K562 (cell line): ENCODE measurements at regions not wholly inside any gene's neighbourhood (a gene's known extent, or its start where the extent isn't known, plus 50 kb on each side); places are given as distances from the start of the nearest gene placed in this dataset.

ENCODE experiments used
- ATAC-seq: fragments of 200-7000 bp; cut with Tn5 transposase; 3 replicates; pipeline ENCODE4 v1.9.1; 2020; ENCODE audit warnings: moderate library complexity
- BruUV-seq: library from RNA; stranded (reverse); fragments of 400-500 nt; replicated peaks from 2 replicates; lab custom pipeline; 2021; lab: Mats Ljungman, UMichigan
- CTCF ChIA-PET: fragments of 300-600 bp; formaldehyde crosslinking; extraction: SDS; loops from one replicate; lab custom pipeline; 2021; ENCODE audit warnings: low intra/inter-chr PET ratio; lab: Yijun Ruan, JAX
- POLR2A ChIA-PET: fragments of 300-600, 350-650 bp; sonication (Branson Sonifier 250); formaldehyde crosslinking; extraction: SDS; loops from one replicate; lab custom pipeline; 2021; ENCODE audit warnings: antibody characterized with exemption, inconsistent platforms; lab: Yijun Ruan, JAX
- DNase-seq, 4 experiments: peaks; one replicate each; pipeline versions ENCODE4 v3.0.0 to v3.0.0-alpha.2; 2011 to 2018; ENCODE audit warnings: low spot score in 3 of 4, mixed read lengths in 3 of 4; ENCODE audit errors: extremely low read depth in 1 of 4
- FAIRE-seq: peaks from 2 replicates; lab custom pipeline; 2011; peaks lifted over from hg19 to GRCh38; lab: Jason Lieb, UNC
- H2AFZ ChIP-seq: 2 replicates; pipeline ENCODE4 v1.6.0; 2011; ENCODE audit warnings: low read depth, low read length, control low read depth, inconsistent platforms
- H3K27ac ChIP-seq: fragments of 200-600 bp; 3 replicates; pipeline ENCODE4 v1.8.0; 2011; ENCODE audit warnings: low read depth, mild to moderate bottlenecking, control low read depth, inconsistent platforms, low read length, moderate library complexity, mixed read lengths; ENCODE audit errors: extremely low read depth
- H3K27me3 ChIP-seq, 2 experiments: fragments of 300-600 bp in 1 of 2; 2 replicates in 1 of 2; 3 replicates in 1 of 2; pipeline versions ENCODE4 v1.6.0 to v1.8.0; 2011; ENCODE audit warnings: inconsistent platforms in 2 of 2, low read length in 2 of 2, mild to moderate bottlenecking in 1 of 2, mixed read lengths in 1 of 2, moderate library complexity in 1 of 2; ENCODE audit not compliant: control insufficient read depth in 2 of 2, insufficient read depth in 2 of 2
- H3K36me3 ChIP-seq: fragments of 300-600 bp; 3 replicates; pipeline ENCODE4 v1.8.0; 2011; ENCODE audit warnings: mild to moderate bottlenecking, low read length, inconsistent platforms; ENCODE audit not compliant: control insufficient read depth, insufficient read depth
- H3K4me1 ChIP-seq, 2 experiments: fragments of 200-600 bp in 1 of 2; replicated peaks in 1 of 2; 2 replicates in 1 of 2; 3 replicates in 1 of 2; pipeline versions ENCODE4 v1.5.1 to v1.8.0; 2011; ENCODE audit warnings: inconsistent platforms in 2 of 2, low read length in 2 of 2, mild to moderate bottlenecking in 1 of 2, mixed read lengths in 1 of 2, moderate library complexity in 1 of 2; ENCODE audit not compliant: control insufficient read depth in 2 of 2, insufficient read depth in 2 of 2
- H3K4me2 ChIP-seq: 2 replicates; pipeline ENCODE4 v1.6.1; 2011; ENCODE audit warnings: low read length, control low read depth, inconsistent platforms, mixed read lengths; ENCODE audit not compliant: insufficient read depth
- H3K4me3 ChIP-seq: fragments of 200-600 bp; sonication (generic), shearing (Covaris generic); 2 replicates; pipeline ENCODE4 v1.5.1; 2016; ENCODE audit warnings: control low read depth, inconsistent platforms
- H3K79me2 ChIP-seq: fragments of 200-600 bp; 3 replicates; pipeline ENCODE4 v1.8.0; 2011; ENCODE audit warnings: low read length, inconsistent platforms; ENCODE audit not compliant: control insufficient read depth, insufficient read depth
- H3K9ac ChIP-seq, 2 experiments: 2 replicates each; pipeline versions ENCODE4 v1.6.0 to v1.6.1; 2011; ENCODE audit warnings: low read depth in 2 of 2, low read length in 2 of 2, control low read depth in 1 of 2, inconsistent platforms in 1 of 2, mild to moderate bottlenecking in 1 of 2, mixed read lengths in 1 of 2; ENCODE audit not compliant: insufficient read depth in 1 of 2
- H3K9me1 ChIP-seq: one replicate; pipeline ENCODE4 v1.6.0; 2011; ENCODE audit warnings: inconsistent platforms, mild to moderate bottlenecking, low read length, moderate library complexity; ENCODE audit not compliant: control insufficient read depth, insufficient read depth
- H3K9me3 ChIP-seq: replicated peaks from 2 replicates; pipeline ENCODE4 v1.5.1; 2011; ENCODE audit warnings: low read depth, low read length, inconsistent platforms; ENCODE audit not compliant: control insufficient read depth, insufficient read depth
- H4K20me1 ChIP-seq: replicated peaks from 2 replicates; pipeline ENCODE4 v1.6.1; 2011; ENCODE audit warnings: low read length, inconsistent platforms, mixed read lengths; ENCODE audit not compliant: control insufficient read depth, insufficient read depth
- EP300 ChIP-seq: IDR thresholded peaks from 2 replicates; pipeline ENCODE4 v1.6.1; 2012; ENCODE audit warnings: low read length, improper control_type of control experiment
- FOXM1 ChIP-seq, 2 experiments: fragments of 450-650 bp in 1 of 2; sonication (generic) in 1 of 2; formaldehyde crosslinking in 1 of 2; IDR thresholded peaks; 2 replicates each; pipeline versions ENCODE4 v1.6.1 to v1.9.0; 2017 to 2022; ENCODE audit warnings: low read depth in 2 of 2, mild to moderate bottlenecking in 2 of 2, missing genetic modification reagents in 1 of 2, moderate library complexity in 1 of 2
- HDAC6 ChIP-seq: IDR thresholded peaks from 2 replicates; pipeline ENCODE4 v1.6.1; 2012; ENCODE audit warnings: low read depth, mild to moderate bottlenecking, control low read depth, inconsistent platforms, low read length, moderate library complexity
- KLF13 ChIP-seq: fragments of 450-650 bp; IDR thresholded peaks from 2 replicates; pipeline ENCODE4 v1.6.1; 2016; ENCODE audit warnings: missing genetic modification characterization, low read depth, mild to moderate bottlenecking, missing compliant biosample characterization, moderate library complexity, borderline replicate concordance
- MECOM ChIP-seq: fragments of 250-450 bp; sonication (Bioruptor Pico); IDR thresholded peaks from 2 replicates; pipeline ENCODE4 v1.8.0; 2022; ENCODE audit warnings: inconsistent platforms
- RBM39 ChIP-seq: fragments of 200-400 bp; formaldehyde crosslinking; optimal IDR thresholded peaks from 2 replicates; pipeline ENCODE3; 2018; ENCODE audit warnings: low read depth, low read length
- SETDB1 ChIP-seq: IDR thresholded peaks from one replicate; pipeline ENCODE4 v1.6.1; 2012; ENCODE audit warnings: low read length, control low read depth, inconsistent platforms
- SIX5 ChIP-seq, 2 experiments: IDR thresholded peaks; 2 replicates each; pipeline ENCODE4 v1.6.1; 2011; ENCODE audit warnings: low read length in 2 of 2, borderline replicate concordance in 1 of 2, low read depth in 1 of 2, mild to moderate bottlenecking in 1 of 2, moderate library complexity in 1 of 2; ENCODE audit not compliant: insufficient read depth in 1 of 2
- TBL1XR1 ChIP-seq, 2 experiments: IDR thresholded peaks; 2 replicates each; pipeline ENCODE4 v1.6.1; 2012; ENCODE audit warnings: improper control_type of control experiment in 2 of 2, low read length in 2 of 2, mild to moderate bottlenecking in 1 of 2
- XRCC5 ChIP-seq: fragments of 200-400 bp; formaldehyde crosslinking; IDR thresholded peaks from 2 replicates; pipeline ENCODE4 v1.6.1; 2017; ENCODE audit warnings: low read depth, mild to moderate bottlenecking, low read length
- ZBTB7A ChIP-seq: IDR thresholded peaks from 2 replicates; pipeline ENCODE4 v1.6.1; 2011; ENCODE audit warnings: low read depth, mild to moderate bottlenecking, low read length, moderate library complexity, borderline replicate concordance; ENCODE audit not compliant: control insufficient read depth
- ZBTB8A ChIP-seq: fragments of 450-650 bp; IDR thresholded peaks from 2 replicates; pipeline ENCODE4 v1.6.1; 2018; ENCODE audit warnings: mild to moderate bottlenecking, moderate library complexity; ENCODE audit not compliant: partially characterized antibody
- ZEB2 ChIP-seq: fragments of 450-650 bp; IDR thresholded peaks from 2 replicates; pipeline ENCODE4 v1.6.1; 2016
- ZNF77 ChIP-seq: fragments of 250-450 bp; sonication (Bioruptor Pico); IDR thresholded peaks from 2 replicates; pipeline ENCODE4 v1.5.0; 2020
- WGBS: fragments of 100-300 bp; shearing (Covaris generic); methylation state at CpG from one replicate; pipeline ENCODE4 v1.1.6; 2016; ENCODE audit warnings: low coverage, mixed read lengths; ENCODE audit not compliant: insufficient coverage; ENCODE audit errors: missing lambda C conversion rate; 5-methylcytosine and 5-hydroxymethylcytosine counted together
- in situ Hi-C: fragments of 300-500 bp; cut with MboI; formaldehyde crosslinking; loops from 4 replicates; pipeline ENCODE4 v1.15.0; 2018; ENCODE audit warnings: inconsistent platforms, mixed read lengths
- intact Hi-C: fragments of 100-400 bp; cut with micrococcal nuclease; formaldehyde crosslinking; loops from 2 replicates; pipeline ENCODE4 v1.14.2; 2022
- TF ChIP-seq, protein P1 (sequence below), 2 experiments: fragments of 450-650 bp in 1 of 2; sonication (generic) in 1 of 2; formaldehyde crosslinking in 1 of 2; IDR thresholded peaks in 1 of 2; conservative IDR thresholded peaks in 1 of 2; 2 replicates each; pipeline versions ENCODE4 v1.6.1 to v1.8.1; 2016 to 2023; ENCODE audit warnings: mild to moderate bottlenecking in 2 of 2, moderate library complexity in 2 of 2, inconsistent platforms in 1 of 2, missing genetic modification reagents in 1 of 2

DNA sequence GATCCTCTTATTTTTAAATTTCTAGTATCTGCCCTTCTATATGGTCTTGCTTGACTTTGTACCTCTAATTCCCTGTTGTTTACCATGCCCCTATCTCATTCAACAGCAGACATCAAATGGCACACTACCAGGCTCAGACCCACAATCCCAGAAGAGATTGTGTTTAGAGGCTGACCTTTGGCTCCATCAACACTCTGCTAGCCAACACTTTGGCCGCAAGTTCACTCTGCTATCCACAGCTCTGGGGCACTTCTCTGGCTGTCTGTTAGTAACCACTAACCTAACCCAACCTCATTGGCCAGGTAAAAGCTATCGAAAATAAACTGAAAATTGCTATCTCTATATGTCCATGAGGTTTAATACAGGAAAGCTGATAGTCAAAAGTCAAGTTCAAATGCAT lies 646.0 kb upstream of the CCDC54 start (continued):
- TF ChIP-seq MECOM (CRISPR knock-in tag) = no peak
- no peak for TF ChIP-seq ZBTB7A
- TF ChIP-seq HDAC6 = no peak

DNA sequence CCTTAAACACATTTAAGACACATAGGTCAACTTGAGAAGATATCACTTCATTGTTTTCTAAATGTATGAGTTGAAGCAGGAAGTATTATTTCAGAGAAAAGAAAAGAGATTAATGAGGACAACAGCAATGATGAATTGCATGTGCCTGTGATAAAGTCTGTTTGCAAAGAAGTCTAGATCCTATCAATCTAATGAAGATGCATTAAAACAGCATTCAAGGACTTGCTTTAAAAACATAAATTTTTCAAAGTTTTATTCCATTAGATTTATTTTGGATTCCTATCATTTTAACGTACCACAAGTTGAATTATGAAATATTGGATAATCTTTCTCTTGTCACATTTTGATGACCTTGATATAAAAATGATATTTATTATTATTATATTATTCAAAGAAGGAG lies 642.5 kb upstream of the CCDC54 start:
- intact Hi-C loops (no loop called here), in situ Hi-C loops (no loop called here)
- Histone ChIP-seq H3K9me3 (no peaks in the 10 kb centered on the region), H3K4me3 (no peak overlapping the region), H3K4me1 (no peaks in the 10 kb centered on the region), H3K27ac (no peak overlapping the region), H3K79me2 (no peaks in the 10 kb centered on the region), H4K20me1 (no peaks in the 10 kb centered on the region), H3K4me2 (no peak overlapping the region), H2AFZ (no peak overlapping the region), H3K36me3 (no peaks in the 10 kb centered on the region), H3K9ac (no peak overlapping the region), H3K27me3 (no peaks in the 10 kb centered on the region), H3K9me1 (no peaks in the 10 kb centered on the region)
- ATAC-seq = no peak
- 0% methylated on average over 1 of the region's 1 CpG for WGBS
- DNase-seq = no peak
- no peak for FAIRE-seq
- TF ChIP-seq, protein P1, sequence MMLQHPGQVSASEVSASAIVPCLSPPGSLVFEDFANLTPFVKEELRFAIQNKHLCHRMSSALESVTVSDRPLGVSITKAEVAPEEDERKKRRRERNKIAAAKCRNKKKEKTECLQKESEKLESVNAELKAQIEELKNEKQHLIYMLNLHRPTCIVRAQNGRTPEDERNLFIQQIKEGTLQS (IDR thresholded peaks at IDR 0.05) = no peak
- TF ChIP-seq, protein P1 (CRISPR knock-in tag; conservative IDR thresholded peaks at IDR 0.05) = no peak
- TF ChIP-seq ZNF77 (CRISPR knock-in tag) (no peak), EP300 (no peak), SETDB1 (no peak), TBL1XR1 (IDR thresholded peaks at IDR 0.05; ENCODE audit: low read length in 2 of 2) (no peak), ZEB2 (no peak), KLF13 (tag) (no peak), ZBTB8A (no peak), RBM39 (no peak), FOXM1 (IDR thresholded peaks at IDR 0.05; ENCODE audit: low read depth) (no peak), FOXM1 (CRISPR knock-in tag; IDR thresholded peaks at IDR 0.05; ENCODE audit: low read depth) (no peak), SIX5 (IDR thresholded peaks at IDR 0.05; ENCODE audit: borderline replicate concordance in 1 of 2, insufficient read depth in 1 of 2, low read depth in 1 of 2, low read length in 2 of 2) (no peak), XRCC5 (no peak)
- ChIA-PET POLR2A (no interaction called here), CTCF (no interaction called here)
- BruUV-seq = no TSS peak
